ENCODE measurements at regions not wholly inside any gene's neighbourhood (a gene's known extent, or its start where the extent isn't known, plus 50 kb on each side); places are given as distances from the start of the nearest gene placed in this dataset.

- H3K4me3 Mint-ChIP-seq = no peak overlapping the region
- ATAC-seq = no peak
- H3K4me1 Mint-ChIP-seq = peaks cover 8% of the 10 kb centered on the region
- H3K36me3 Mint-ChIP-seq = no peaks in the 10 kb centered on the region
- H3K27me3 Mint-ChIP-seq = no peaks in the 10 kb centered on the region
- no peak overlapping the region for H3K27ac Mint-ChIP-seq
- H3K9me3 Mint-ChIP-seq = peaks cover 5% of the 10 kb centered on the region
These were observed 359.6 kb downstream of the RNF144B start for GRCh38 chr6:18746727-18747126.

GRCh38 chr6:18748314-18748713, 361.2 kb downstream of the RNF144B start:
- peaks cover 4% of the 10 kb centered on the region for H3K9me3 Mint-ChIP-seq
- H3K27me3 Mint-ChIP-seq = no peaks in the 10 kb centered on the region
- no peak overlapping the region for H3K4me3 Mint-ChIP-seq
- no peaks in the 10 kb centered on the region for H3K36me3 Mint-ChIP-seq
- H3K27ac Mint-ChIP-seq = no peak overlapping the region
- peaks cover 8% of the 10 kb centered on the region for H3K4me1 Mint-ChIP-seq
- ATAC-seq = no peak

DNA sequence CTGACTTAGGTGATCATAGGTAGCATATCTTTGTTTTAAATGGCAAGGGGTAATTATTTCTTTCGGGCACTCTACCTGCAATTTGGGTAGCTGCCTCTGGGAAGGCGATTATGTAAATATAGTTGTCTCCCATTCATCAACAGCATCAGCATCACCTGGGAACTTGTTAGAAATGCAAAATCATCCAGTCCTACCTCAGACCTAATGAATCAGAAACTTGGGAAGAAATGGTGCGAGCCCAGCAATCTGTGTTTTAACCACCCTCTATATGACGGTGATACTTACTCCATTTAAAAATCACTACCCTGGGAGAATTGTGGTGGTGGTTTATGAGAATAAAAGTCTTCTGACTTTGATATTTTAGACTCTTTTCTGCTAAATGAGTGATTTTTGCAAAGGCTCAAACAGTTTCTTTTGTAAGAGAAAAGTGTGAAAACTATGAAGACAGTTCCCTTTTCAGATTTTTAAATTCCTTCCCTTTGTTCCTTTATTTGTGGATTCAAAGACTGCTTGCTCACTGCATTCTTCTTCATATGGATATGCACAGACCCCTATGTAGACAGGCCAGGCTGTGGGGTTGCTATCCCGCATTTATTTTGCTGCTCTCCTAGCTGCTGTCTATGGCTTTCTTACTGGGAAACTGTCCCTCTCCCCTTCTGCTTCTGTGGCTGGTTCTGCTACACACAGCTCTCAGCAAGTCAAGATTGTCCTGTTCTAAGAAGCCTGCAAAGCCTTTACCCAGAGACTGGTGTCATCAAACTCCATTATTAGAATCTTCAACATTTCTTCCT, 365.3 kb downstream of the RNF144B start:
- no peak overlapping the region for H3K27ac Mint-ChIP-seq
- ATAC-seq = no peak

GRCh38 chr6:18753076-18753475, 365.9 kb downstream of the RNF144B start:
- Mint-ChIP-seq H3K27me3 (no peaks in the 10 kb centered on the region), H3K4me1 (peaks cover 8% of the 10 kb centered on the region), H3K9me3 (peaks cover 13% of the 10 kb centered on the region), H3K27ac (no peak overlapping the region), H3K4me3 (no peak overlapping the region), H3K36me3 (no peaks in the 10 kb centered on the region)
- ATAC-seq = no peak

More for the DNA sequence above, 365.3 kb downstream of the RNF144B start:
- no peak overlapping the region for H3K4me3 Mint-ChIP-seq
- peaks cover 8% of the 10 kb centered on the region for H3K4me1 Mint-ChIP-seq
- H3K36me3 Mint-ChIP-seq = no peaks in the 10 kb centered on the region
- peaks cover 13% of the 10 kb centered on the region for H3K9me3 Mint-ChIP-seq
- H3K27me3 Mint-ChIP-seq = no peaks in the 10 kb centered on the region

- no peaks in the 10 kb centered on the region for H3K27me3 Mint-ChIP-seq
- peaks cover 15% of the 10 kb centered on the region for H3K9me3 Mint-ChIP-seq
- H3K36me3 Mint-ChIP-seq = no peaks in the 10 kb centered on the region
- no peak overlapping the region for H3K27ac Mint-ChIP-seq
- H3K4me3 Mint-ChIP-seq = no peak overlapping the region
- H3K4me1 Mint-ChIP-seq = no peaks in the 10 kb centered on the region
- ATAC-seq = no peak
These were observed 375.9 kb downstream of the RNF144B start for GRCh38 chr6:18763086-18763485.

DNA sequence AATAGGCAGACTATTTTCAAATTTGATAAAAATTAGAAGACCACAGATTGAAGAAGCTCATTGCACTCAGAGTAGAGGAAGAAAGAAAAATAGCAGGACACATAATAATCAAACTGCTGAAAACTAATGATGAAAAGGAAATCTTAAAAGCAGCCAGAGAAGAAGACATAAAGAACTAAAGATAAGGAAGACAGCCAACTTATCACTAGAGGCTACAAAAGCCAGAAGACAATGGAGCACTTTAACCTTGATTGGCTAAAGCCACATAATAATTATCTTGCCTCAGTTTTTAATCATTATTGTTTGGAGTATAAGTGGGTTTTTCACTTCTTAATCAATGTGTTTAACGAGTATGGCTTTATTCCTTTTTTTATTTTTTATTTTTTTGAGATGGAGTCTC, 397.6 kb downstream of the RNF144B start:
- H3K9me3 Mint-ChIP-seq = peaks cover 22% of the 10 kb centered on the region
- ATAC-seq = no peak
- no peaks in the 10 kb centered on the region for H3K36me3 Mint-ChIP-seq

DNA sequence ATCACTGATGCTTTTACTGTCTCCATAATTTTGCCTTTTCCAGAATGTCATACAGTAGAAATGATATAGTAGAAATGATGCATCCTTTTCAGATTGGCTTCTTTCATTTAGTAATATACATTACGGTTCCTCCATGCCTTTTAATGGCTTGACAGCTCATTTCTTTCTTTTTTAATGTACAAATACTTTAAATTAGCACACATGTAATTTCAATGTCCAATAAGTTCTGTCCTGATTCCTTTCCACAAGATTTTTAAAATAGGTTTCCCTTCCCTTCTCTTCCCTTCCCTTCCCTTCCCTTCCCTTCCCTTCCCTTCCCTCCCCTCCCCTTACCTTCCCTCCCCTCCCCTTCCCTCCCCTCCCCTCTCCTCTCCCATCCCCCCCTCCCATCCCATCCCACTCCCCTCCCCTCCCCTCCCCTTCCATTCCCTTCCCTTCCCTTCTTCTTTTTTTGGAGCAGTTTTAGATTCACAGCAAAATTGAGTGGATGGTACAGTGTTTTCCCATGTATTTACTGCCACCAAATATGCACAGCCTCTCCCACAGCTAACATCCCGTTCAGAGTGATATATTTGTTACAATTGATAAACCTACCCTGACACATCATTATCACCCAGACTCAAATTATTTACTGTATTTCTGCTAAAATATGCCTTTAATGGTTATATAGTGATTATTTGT, 398.8 kb downstream of the RNF144B start:
- Mint-ChIP-seq H3K9me3 (peaks cover 23% of the 10 kb centered on the region), H3K27ac (no peak overlapping the region), H3K4me3 (no peak overlapping the region), H3K4me1 (no peaks in the 10 kb centered on the region), H3K36me3 (no peaks in the 10 kb centered on the region), H3K27me3 (no peaks in the 10 kb centered on the region)
- ATAC-seq = no peak

More for the DNA sequence above, 397.6 kb downstream of the RNF144B start:
- Mint-ChIP-seq H3K27me3 (no peaks in the 10 kb centered on the region), H3K4me3 (no peak overlapping the region), H3K4me1 (no peaks in the 10 kb centered on the region), H3K27ac (no peak overlapping the region)

DNA sequence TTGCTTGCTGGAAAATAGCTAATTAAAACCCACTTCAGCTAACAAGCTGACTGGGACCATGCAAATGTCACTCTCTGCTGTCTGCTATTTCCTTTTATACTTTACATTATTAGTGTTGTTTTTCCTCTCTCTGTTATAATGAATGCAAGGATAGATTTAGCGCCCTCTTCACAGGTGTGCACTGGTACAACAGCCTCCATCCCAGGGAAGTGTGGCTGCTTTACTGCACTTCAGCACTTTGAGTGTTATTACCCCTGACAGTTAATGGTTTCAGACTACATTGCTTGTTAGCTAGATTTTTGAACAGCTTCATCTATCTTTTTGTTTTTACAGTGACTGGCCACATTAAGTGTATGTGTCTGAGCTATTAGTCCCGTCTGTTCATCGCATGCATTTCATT, 405.7 kb downstream of the RNF144B start:
- Mint-ChIP-seq H3K27ac (no peak overlapping the region), H3K36me3 (no peaks in the 10 kb centered on the region), H3K9me3 (peaks cover 15% of the 10 kb centered on the region), H3K27me3 (no peaks in the 10 kb centered on the region), H3K4me1 (no peaks in the 10 kb centered on the region), H3K4me3 (no peak overlapping the region)
- ATAC-seq = no peak

DNA sequence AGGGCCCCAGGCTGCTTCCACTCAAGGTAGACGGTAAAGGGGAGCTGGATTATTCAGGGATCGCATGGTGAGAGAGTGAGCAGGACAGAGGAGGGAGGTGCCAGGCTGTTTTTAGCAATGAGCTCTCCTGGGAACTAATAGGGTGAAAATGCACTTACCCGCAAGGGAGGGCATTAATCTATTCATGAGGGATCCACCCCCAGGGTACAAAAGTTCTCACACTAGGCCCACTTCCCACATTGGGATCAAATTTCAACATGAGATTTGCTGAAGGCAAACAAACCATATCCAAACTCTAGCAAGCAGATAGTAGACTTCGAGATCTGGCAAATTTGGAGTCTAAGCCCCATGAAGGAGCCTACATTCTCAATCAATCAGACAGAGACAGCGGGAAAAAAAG, 408.6 kb downstream of the RNF144B start:
- H3K27me3 Mint-ChIP-seq = no peaks in the 10 kb centered on the region
- no peak overlapping the region for H3K27ac Mint-ChIP-seq
- H3K36me3 Mint-ChIP-seq = no peaks in the 10 kb centered on the region
- no peak for ATAC-seq
- no peaks in the 10 kb centered on the region for H3K4me1 Mint-ChIP-seq
- H3K4me3 Mint-ChIP-seq = no peak overlapping the region
- peaks cover 14% of the 10 kb centered on the region for H3K9me3 Mint-ChIP-seq

GRCh38 chr6:18820725-18821124, 433.6 kb downstream of the RNF144B start:
- H3K4me1 Mint-ChIP-seq = no peaks in the 10 kb centered on the region

DNA sequence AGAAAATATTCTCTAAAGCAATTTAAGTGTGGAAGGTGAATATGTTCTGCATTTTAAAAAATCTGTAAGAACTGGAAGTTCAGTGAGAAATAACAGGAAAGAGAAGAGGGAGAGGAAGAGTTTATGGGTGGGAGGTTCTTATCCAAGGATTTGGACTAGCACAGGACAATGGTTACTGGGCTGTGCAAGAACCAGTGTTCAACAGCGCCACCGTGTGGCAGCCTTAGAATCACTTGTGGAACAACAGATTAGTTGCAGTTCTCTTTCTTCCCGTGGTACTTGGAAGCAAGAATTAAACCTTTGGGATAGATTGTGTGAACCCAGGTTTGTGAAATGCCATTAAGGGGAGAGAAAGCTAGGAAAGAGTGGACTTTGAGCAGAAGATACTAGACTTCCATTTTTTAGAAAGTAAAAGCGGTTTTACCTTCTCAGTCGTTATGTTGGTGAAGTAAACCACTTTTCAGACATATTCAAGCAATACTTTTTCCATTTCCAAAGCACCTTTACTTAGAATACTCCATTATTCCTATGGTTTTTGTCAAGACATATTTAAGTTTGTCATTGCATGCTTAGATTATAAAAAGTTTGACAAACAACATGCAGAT, 436.7 kb downstream of the RNF144B start:
- H3K9me3 Mint-ChIP-seq = peaks cover 34% of the 10 kb centered on the region

More at GRCh38 chr6:18820725-18821124, 433.6 kb downstream of the RNF144B start:
- Mint-ChIP-seq H3K27ac (no peak overlapping the region), H3K4me3 (no peak overlapping the region), H3K36me3 (no peaks in the 10 kb centered on the region), H3K27me3 (no peaks in the 10 kb centered on the region), H3K9me3 (peaks cover 24% of the 10 kb centered on the region)
- ATAC-seq = no peak

DNA sequence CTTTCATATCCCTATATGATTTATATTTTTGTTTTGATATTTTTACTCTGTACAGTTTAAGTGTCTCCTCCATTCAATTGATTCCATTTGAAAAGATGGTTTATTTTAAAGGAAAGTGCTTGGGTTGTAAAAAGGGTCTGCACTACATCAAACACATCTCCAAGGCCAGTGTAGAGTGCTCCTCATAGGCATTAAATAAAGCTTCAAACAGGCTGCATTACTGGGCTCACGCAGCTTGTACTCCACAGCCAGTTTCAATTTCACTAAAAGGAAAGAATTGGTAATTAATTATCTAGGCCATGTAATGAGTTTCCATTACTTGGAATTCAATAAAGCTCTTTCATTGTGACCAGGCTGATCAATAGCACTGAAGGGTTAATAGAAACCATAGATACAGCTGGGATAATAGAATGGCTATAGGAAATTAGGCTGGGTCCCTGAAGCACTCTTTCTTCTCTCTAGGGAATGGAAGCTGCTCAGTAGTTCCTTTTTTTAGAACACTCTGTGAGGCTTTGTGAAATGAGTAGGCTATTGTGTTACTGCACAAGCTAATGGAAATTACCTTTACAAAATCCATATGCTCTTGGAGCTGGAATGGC, 442.2 kb downstream of the RNF144B start:
- no peaks in the 10 kb centered on the region for H3K4me1 Mint-ChIP-seq
- H3K9me3 Mint-ChIP-seq = peaks cover 21% of the 10 kb centered on the region
- no peak for ATAC-seq
- H3K27me3 Mint-ChIP-seq = no peaks in the 10 kb centered on the region
- H3K4me3 Mint-ChIP-seq = no peak overlapping the region
- H3K27ac Mint-ChIP-seq = no peak overlapping the region
- H3K36me3 Mint-ChIP-seq = no peaks in the 10 kb centered on the region

More for the DNA sequence above, 436.7 kb downstream of the RNF144B start:
- no peak overlapping the region for H3K27ac Mint-ChIP-seq
- H3K4me1 Mint-ChIP-seq = no peaks in the 10 kb centered on the region
- no peak for ATAC-seq
- no peaks in the 10 kb centered on the region for H3K27me3 Mint-ChIP-seq
- H3K36me3 Mint-ChIP-seq = no peaks in the 10 kb centered on the region
- no peak overlapping the region for H3K4me3 Mint-ChIP-seq

GRCh38 chr6:18835976-18836375, 448.8 kb downstream of the RNF144B start:
- ATAC-seq = no peak
- Mint-ChIP-seq H3K27ac (no peak overlapping the region), H3K4me3 (no peak overlapping the region), H3K36me3 (no peaks in the 10 kb centered on the region), H3K27me3 (no peaks in the 10 kb centered on the region), H3K4me1 (no peaks in the 10 kb centered on the region), H3K9me3 (peaks cover 7% of the 10 kb centered on the region)

GRCh38 chr6:18837013-18837412, 449.9 kb downstream of the RNF144B start:
- Mint-ChIP-seq H3K9me3 (peaks cover 4% of the 10 kb centered on the region), H3K36me3 (no peaks in the 10 kb centered on the region), H3K4me1 (no peaks in the 10 kb centered on the region), H3K27me3 (no peaks in the 10 kb centered on the region), H3K4me3 (no peak overlapping the region), H3K27ac (no peak overlapping the region)
- ATAC-seq = no peak

DNA sequence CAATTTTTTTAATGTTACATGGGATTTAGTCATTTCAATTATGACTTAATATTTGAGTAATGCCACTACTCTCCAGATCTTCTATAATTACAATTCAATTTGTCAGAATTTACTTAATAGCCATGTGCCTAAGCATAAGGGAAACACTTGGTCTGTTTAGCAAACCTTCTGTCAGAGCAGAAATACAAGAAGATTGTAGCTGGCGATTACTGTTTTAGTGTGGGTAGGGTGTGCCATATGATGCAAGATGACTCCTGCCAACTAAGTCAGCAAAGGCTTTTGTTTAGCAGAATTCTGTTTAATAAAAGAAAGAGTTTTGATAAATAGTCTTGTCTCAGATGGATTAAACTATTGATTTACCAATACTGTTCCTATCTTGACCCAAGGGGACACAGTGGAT, 455.4 kb downstream of the RNF144B start:
- no peak for ATAC-seq
- Mint-ChIP-seq H3K27ac (no peak overlapping the region), H3K4me3 (no peak overlapping the region), H3K4me1 (no peaks in the 10 kb centered on the region), H3K36me3 (no peaks in the 10 kb centered on the region), H3K27me3 (no peaks in the 10 kb centered on the region), H3K9me3 (peaks cover 4% of the 10 kb centered on the region)

Data from stimulated activated memory B cell treated with anti-CD40 and anti-IgM and Interleukin-4, amounts not matched to agents 10 μg/mL and 1 μg/mL and 100 μg/mL, for 72 hours (primary cell).